LNCaP clone FGC (cell line): ENCODE measurements at regions not wholly inside any gene's neighbourhood (a gene's known extent, or its start where the extent isn't known, plus 50 kb on each side); places are given as distances from the start of the nearest gene placed in this dataset.

ENCODE experiments used
- DNase-seq: peaks from one replicate; pipeline ENCODE4 v3.0.0-alpha.2; 2011; ENCODE audit warnings: low read depth
- H3K4me3 ChIP-seq: 2 replicates; pipeline ENCODE4 v1.5.1; 2011; ENCODE audit warnings: mild to moderate bottlenecking, low read depth, low read length, control low read depth
- CTCF ChIP-seq: IDR thresholded peaks from 2 replicates; pipeline ENCODE4 v1.5.1; 2012; ENCODE audit warnings: mild to moderate bottlenecking; ENCODE audit not compliant: control insufficient read depth, insufficient read depth; ENCODE audit errors: extremely low read depth

- no peak for TF ChIP-seq CTCF
These were observed 482.1 kb downstream of the RPS24 start for GRCh38 chr10:78515873-78516153.

GRCh38 chr10:78516236-78516635, 482.6 kb downstream of the RPS24 start:
- no peak overlapping the region for H3K4me3 ChIP-seq
- no peak for DNase-seq
- TF ChIP-seq CTCF: no peak

More at GRCh38 chr10:78515873-78516153, 482.1 kb downstream of the RPS24 start:
- no peak overlapping the region for H3K4me3 ChIP-seq
- DNase-seq: no peak

GRCh38 chr10:78516756-78517155, 483.1 kb downstream of the RPS24 start:
- no peak for DNase-seq
- TF ChIP-seq CTCF: no peak

GRCh38 chr10:78518224-78518623, 484.6 kb downstream of the RPS24 start:
- no peak for TF ChIP-seq CTCF
- no peak for DNase-seq
- no peak overlapping the region for H3K4me3 ChIP-seq

More at GRCh38 chr10:78516756-78517155, 483.1 kb downstream of the RPS24 start:
- no peak overlapping the region for H3K4me3 ChIP-seq

- no peak for DNase-seq
- no peak overlapping the region for H3K4me3 ChIP-seq
- TF ChIP-seq CTCF: peak; percentile 43
These were observed 487.2 kb downstream of the RPS24 start for GRCh38 chr10:78520737-78521430.

GRCh38 chr10:78523453-78523852, 489.8 kb downstream of the RPS24 start:
- no peak for DNase-seq
- no peak overlapping the region for H3K4me3 ChIP-seq
- TF ChIP-seq CTCF: no peak

GRCh38 chr10:78524342-78524741, 490.7 kb downstream of the RPS24 start:
- no peak overlapping the region for H3K4me3 ChIP-seq
- DNase-seq: no peak
- TF ChIP-seq CTCF: no peak
